IPS-15b (cell line): ENCODE measurements at regions not wholly inside any gene's neighbourhood (a gene's known extent, or its start where the extent isn't known, plus 50 kb on each side); places are given as distances from the start of the nearest gene placed in this dataset.

Source experiments
- H3K27me3 ChIP-seq: one replicate; pipeline ENCODE4 v1.6.1; 2013; ENCODE audit warnings: low read length; ENCODE audit not compliant: control insufficient read depth, insufficient read depth
- H3K36me3 ChIP-seq: one replicate; pipeline ENCODE4 v1.6.1; 2013; ENCODE audit warnings: low read length; ENCODE audit not compliant: control insufficient read depth, insufficient read depth
- H3K4me1 ChIP-seq: one replicate; pipeline ENCODE4 v1.6.1; 2013; ENCODE audit warnings: mild to moderate bottlenecking, low read length; ENCODE audit not compliant: control insufficient read depth, insufficient read depth
- H3K4me3 ChIP-seq: one replicate; pipeline ENCODE4 v1.5.1; 2013; ENCODE audit warnings: low read depth, low read length
- H3K9ac ChIP-seq: one replicate; pipeline ENCODE4 v1.6.1; 2013; ENCODE audit warnings: low read depth, mild to moderate bottlenecking, low read length
- H3K9me3 ChIP-seq: one replicate; pipeline ENCODE4 v1.6.1; 2013; ENCODE audit warnings: mild to moderate bottlenecking, low read length; ENCODE audit not compliant: control insufficient read depth, insufficient read depth

GRCh38 chr5:3258050-3258449, 337.6 kb upstream of the IRX1 start:
- no peak overlapping the region for H3K9ac ChIP-seq
- H3K4me3 ChIP-seq, result no peak overlapping the region
- H3K4me1 ChIP-seq, result no peaks in the 10 kb centered on the region
- no peaks in the 10 kb centered on the region for H3K27me3 ChIP-seq
- no peaks in the 10 kb centered on the region for H3K36me3 ChIP-seq
- H3K9me3 ChIP-seq, result no peaks in the 10 kb centered on the region

GRCh38 chr5:3252235-3252634, 343.4 kb upstream of the IRX1 start:
- H3K4me1 ChIP-seq, result peaks cover 6% of the 10 kb centered on the region

GRCh38 chr5:3251784-3252183, 343.8 kb upstream of the IRX1 start:
- peaks cover 6% of the 10 kb centered on the region for H3K4me1 ChIP-seq
- H3K27me3 ChIP-seq, result no peaks in the 10 kb centered on the region
- no peaks in the 10 kb centered on the region for H3K36me3 ChIP-seq
- no peaks in the 10 kb centered on the region for H3K9me3 ChIP-seq
- H3K4me3 ChIP-seq, result no peak overlapping the region
- H3K9ac ChIP-seq, result no peak overlapping the region

More at GRCh38 chr5:3252235-3252634, 343.4 kb upstream of the IRX1 start:
- H3K27me3 ChIP-seq, result no peaks in the 10 kb centered on the region
- no peaks in the 10 kb centered on the region for H3K9me3 ChIP-seq
- no peak overlapping the region for H3K9ac ChIP-seq
- no peak overlapping the region for H3K4me3 ChIP-seq
- H3K36me3 ChIP-seq, result no peaks in the 10 kb centered on the region

- Histone ChIP-seq H3K27me3 (no peaks in the 10 kb centered on the region), H3K36me3 (no peaks in the 10 kb centered on the region), H3K4me3 (no peak overlapping the region), H3K9me3 (no peaks in the 10 kb centered on the region), H3K9ac (no peak overlapping the region), H3K4me1 (peaks cover 6% of the 10 kb centered on the region)
These were observed 346.2 kb upstream of the IRX1 start for GRCh38 chr5:3249401-3249800.

- no peak overlapping the region for H3K4me3 ChIP-seq
These were observed 358.3 kb upstream of the IRX1 start for GRCh38 chr5:3237276-3237868.

GRCh38 chr5:3234566-3234965, 361.1 kb upstream of the IRX1 start:
- no peak overlapping the region for H3K4me3 ChIP-seq
- H3K9ac ChIP-seq, result no peak overlapping the region
- peaks cover 5% of the 10 kb centered on the region for H3K9me3 ChIP-seq
- H3K36me3 ChIP-seq, result no peaks in the 10 kb centered on the region
- no peaks in the 10 kb centered on the region for H3K27me3 ChIP-seq
- H3K4me1 ChIP-seq, result no peaks in the 10 kb centered on the region

More at GRCh38 chr5:3237276-3237868, 358.3 kb upstream of the IRX1 start:
- peaks cover 5% of the 10 kb centered on the region for H3K9me3 ChIP-seq
- H3K27me3 ChIP-seq, result no peaks in the 10 kb centered on the region
- no peak overlapping the region for H3K9ac ChIP-seq
- H3K36me3 ChIP-seq, result no peaks in the 10 kb centered on the region
- no peaks in the 10 kb centered on the region for H3K4me1 ChIP-seq

GRCh38 chr5:3230941-3231340, 364.7 kb upstream of the IRX1 start:
- Histone ChIP-seq H3K9me3 (peaks cover under 1% of the 10 kb centered on the region), H3K4me1 (no peaks in the 10 kb centered on the region), H3K4me3 (no peak overlapping the region), H3K9ac (no peak overlapping the region), H3K27me3 (no peaks in the 10 kb centered on the region), H3K36me3 (no peaks in the 10 kb centered on the region)

- H3K27me3 ChIP-seq, result no peaks in the 10 kb centered on the region
- no peak overlapping the region for H3K9ac ChIP-seq
- H3K4me1 ChIP-seq, result no peaks in the 10 kb centered on the region
- no peak overlapping the region for H3K4me3 ChIP-seq
- no peaks in the 10 kb centered on the region for H3K36me3 ChIP-seq
- H3K9me3 ChIP-seq, result no peaks in the 10 kb centered on the region
These were observed 365.4 kb upstream of the IRX1 start for GRCh38 chr5:3230254-3230653.

- Histone ChIP-seq H3K9ac (no peak overlapping the region), H3K4me1 (no peaks in the 10 kb centered on the region), H3K36me3 (no peaks in the 10 kb centered on the region), H3K9me3 (no peaks in the 10 kb centered on the region), H3K27me3 (no peaks in the 10 kb centered on the region), H3K4me3 (no peak overlapping the region)
These were observed 369.3 kb upstream of the IRX1 start for GRCh38 chr5:3226196-3226920.

GRCh38 chr5:3225201-3225960, 370.3 kb upstream of the IRX1 start:
- Histone ChIP-seq H3K4me3 (no peak overlapping the region), H3K36me3 (no peaks in the 10 kb centered on the region), H3K4me1 (no peaks in the 10 kb centered on the region), H3K9me3 (no peaks in the 10 kb centered on the region), H3K9ac (no peak overlapping the region), H3K27me3 (no peaks in the 10 kb centered on the region)

- Histone ChIP-seq H3K27me3 (no peaks in the 10 kb centered on the region), H3K4me3 (no peak overlapping the region), H3K4me1 (no peaks in the 10 kb centered on the region), H3K9me3 (no peaks in the 10 kb centered on the region), H3K36me3 (no peaks in the 10 kb centered on the region), H3K9ac (no peak overlapping the region)
These were observed 372.7 kb upstream of the IRX1 start for GRCh38 chr5:3222924-3223323.

- no peaks in the 10 kb centered on the region for H3K36me3 ChIP-seq
- no peaks in the 10 kb centered on the region for H3K9me3 ChIP-seq
- H3K4me1 ChIP-seq, result no peaks in the 10 kb centered on the region
- no peak overlapping the region for H3K9ac ChIP-seq
- no peak overlapping the region for H3K4me3 ChIP-seq
- no peaks in the 10 kb centered on the region for H3K27me3 ChIP-seq
These were observed 374.2 kb upstream of the IRX1 start for GRCh38 chr5:3221432-3221831.
